A673 (cell line): ENCODE measurements at regions not wholly inside any gene's neighbourhood (a gene's known extent, or its start where the extent isn't known, plus 50 kb on each side); places are given as distances from the start of the nearest gene placed in this dataset.

Experiments used
- BruUV-seq: library from RNA; stranded (reverse); fragments of 400-500 nt; replicated peaks from 2 replicates; lab custom pipeline; 2021; lab: Mats Ljungman, UMichigan
- CTCF ChIA-PET: fragments of 300-600 bp; sonication (Branson Sonifier 250); formaldehyde crosslinking; loops from one replicate; lab custom pipeline; 2022; ENCODE audit warnings: antibody characterized with exemption; lab: Charles Lee
- POLR2A ChIA-PET: fragments of 300-600 bp; sonication (Branson Sonifier 250); formaldehyde crosslinking; loops from one replicate; lab custom pipeline; 2022; ENCODE audit warnings: antibody characterized with exemption; ENCODE audit not compliant: low non-redundant PET; lab: Charles Lee
- DNase-seq: peaks from one replicate; pipeline ENCODE4 v3.0.0-alpha.2; 2015; ENCODE audit warnings: low spot score
- H3K27ac ChIP-seq: fragments of 200-600 bp; sonication (generic); 2 replicates; pipeline ENCODE4 v1.5.1; 2016; ENCODE audit warnings: mixed run types, low read depth, mild to moderate bottlenecking, mixed read lengths, antibody characterized with exemption, low read length; ENCODE audit not compliant: poor library complexity, severe bottlenecking
- H3K27me3 ChIP-seq: fragments of 200-600 bp; sonication (generic); replicated peaks from 2 replicates; pipeline ENCODE4 v1.6.1; 2017; ENCODE audit warnings: mixed run types, low read depth, mild to moderate bottlenecking, mixed read lengths, antibody characterized with exemption, low read length; ENCODE audit not compliant: insufficient read depth, poor library complexity
- H3K36me3 ChIP-seq: fragments of 200-600 bp; sonication (generic); 2 replicates; pipeline ENCODE4 v1.6.1; 2016; ENCODE audit warnings: mixed run types, mild to moderate bottlenecking, mixed read lengths, antibody characterized with exemption, low read length; ENCODE audit not compliant: insufficient read depth, poor library complexity, severe bottlenecking
- H3K4me1 ChIP-seq: fragments of 200-600 bp; sonication (generic); 2 replicates; pipeline ENCODE4 v1.6.1; 2017; ENCODE audit warnings: mixed run types, mild to moderate bottlenecking, mixed read lengths, antibody characterized with exemption, low read length; ENCODE audit not compliant: insufficient read depth, poor library complexity, severe bottlenecking
- H3K4me3 ChIP-seq: fragments of 200-600 bp; sonication (generic); 2 replicates; pipeline ENCODE4 v1.5.1; 2016; ENCODE audit warnings: low read depth, mixed run types, mild to moderate bottlenecking, mixed read lengths, low read length; ENCODE audit not compliant: poor library complexity, severe bottlenecking
- H3K9me3 ChIP-seq: fragments of 200-600 bp; sonication (generic); 2 replicates; pipeline ENCODE4 v1.6.1; 2016; ENCODE audit warnings: mixed run types, low read depth, mild to moderate bottlenecking, mixed read lengths, antibody characterized with exemption, low read length; ENCODE audit not compliant: poor library complexity, severe bottlenecking
- CTCF ChIP-seq: fragments of 300-800, 200-600 bp; sonication (generic); conservative IDR thresholded peaks from 2 replicates; pipeline ENCODE4 v1.5.1; 2017; ENCODE audit warnings: low read depth, mild to moderate bottlenecking, antibody characterized with exemption, low read length, moderate library complexity, mixed read lengths
- EZH2 ChIP-seq: fragments of 200-600 bp; sonication (generic); IDR thresholded peaks from 2 replicates; pipeline ENCODE4 v1.6.1; 2017; ENCODE audit warnings: borderline replicate concordance, low read depth, mild to moderate bottlenecking, mixed read lengths, antibody characterized with exemption, low read length; ENCODE audit not compliant: poor library complexity, severe bottlenecking
- intact Hi-C: fragments of 100-400 bp; cut with micrococcal nuclease; formaldehyde crosslinking; loops from one replicate; pipeline ENCODE4 v1.10.0; 2022; ENCODE audit not compliant: unreplicated experiment

GRCh38 chr16:13559624-13560023, 360.3 kb upstream of the ERCC4 start:
- Histone ChIP-seq H3K27ac (no peak overlapping the region), H3K27me3 (no peaks in the 10 kb centered on the region), H3K9me3 (no peaks in the 10 kb centered on the region), H3K36me3 (no peaks in the 10 kb centered on the region), H3K4me3 (no peak overlapping the region), H3K4me1 (no peaks in the 10 kb centered on the region)
- ChIA-PET CTCF (no interaction called here), POLR2A (no interaction called here)
- no peak for TF ChIP-seq EZH2
- no peak for TF ChIP-seq CTCF
- no peak for DNase-seq
- no TSS peak for BruUV-seq
- intact Hi-C loops = no loop called here

DNA sequence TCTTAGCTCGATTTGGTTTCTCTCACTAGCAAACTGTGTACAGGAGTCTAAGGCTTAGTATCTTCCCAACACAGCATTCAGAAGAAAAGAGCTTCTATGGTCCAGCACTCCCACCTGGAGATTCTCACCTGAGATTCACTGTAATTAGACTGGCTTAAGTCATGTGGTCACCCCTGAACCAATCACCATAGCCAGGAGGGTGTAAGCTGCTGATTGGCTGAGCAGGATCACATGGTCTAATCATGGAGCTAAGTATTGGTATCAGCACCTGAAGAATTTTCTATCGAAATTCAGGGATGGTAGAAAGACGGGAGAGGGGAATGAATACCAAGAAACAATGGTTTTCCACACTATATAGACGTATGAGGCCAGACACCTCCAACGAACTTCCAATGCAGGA, 359.8 kb upstream of the ERCC4 start:
- intact Hi-C loops = no loop called here
- DNase-seq = no peak
- ChIA-PET CTCF (no interaction called here), POLR2A (no interaction called here)
- no peaks in the 10 kb centered on the region for H3K36me3 ChIP-seq
- H3K27me3 ChIP-seq = no peaks in the 10 kb centered on the region
- no peak overlapping the region for H3K4me3 ChIP-seq
- H3K4me1 ChIP-seq = no peaks in the 10 kb centered on the region
- TF ChIP-seq EZH2 = no peak
- no peak for TF ChIP-seq CTCF
- BruUV-seq = no TSS peak
- no peaks in the 10 kb centered on the region for H3K9me3 ChIP-seq
- H3K27ac ChIP-seq = no peak overlapping the region

GRCh38 chr16:13561291-13562070, 358.5 kb upstream of the ERCC4 start:
- H3K27ac ChIP-seq = no peak overlapping the region
- H3K4me1 ChIP-seq = no peaks in the 10 kb centered on the region
- no TSS peak for BruUV-seq
- intact Hi-C loops = no loop called here
- no peaks in the 10 kb centered on the region for H3K36me3 ChIP-seq
- H3K9me3 ChIP-seq = no peaks in the 10 kb centered on the region
- no peak for TF ChIP-seq CTCF
- no peak for TF ChIP-seq EZH2
- no peak overlapping the region for H3K4me3 ChIP-seq
- ChIA-PET CTCF (no interaction called here), POLR2A (interaction anchor here (0.6 kb wide), 1 partner anchor 114 kb away, joined by 3 read pairs; no protein-coding TSS in a partner anchor)
- no peaks in the 10 kb centered on the region for H3K27me3 ChIP-seq
- DNase-seq = no peak
